Urinary bladder (tissue), 3 donors: ENCODE measurements at regions not wholly inside any gene's neighbourhood (a gene's known extent, or its start where the extent isn't known, plus 50 kb on each side); places are given as distances from the start of the nearest gene placed in this dataset.
"Not testable (repeated sequence)": the region's sequence is repeated elsewhere in the genome, so short reads cannot be mapped to it uniquely, and the experiment has no call there.

Experiments used
- DNase-seq: peaks from one replicate; pipeline ENCODE4 v3.0.0-alpha.2; 2015; ENCODE audit errors: extremely low spot score
- H3K27ac ChIP-seq: one replicate; pipeline ENCODE4 v1.5.1; 2013; ENCODE audit warnings: low read depth, mild to moderate bottlenecking, moderate library complexity
- H3K36me3 ChIP-seq: one replicate; pipeline ENCODE4 v1.6.1; 2013; ENCODE audit warnings: mild to moderate bottlenecking, moderate library complexity; ENCODE audit not compliant: insufficient read depth
- H3K4me1 ChIP-seq: one replicate; pipeline ENCODE4 v1.6.1; 2013; ENCODE audit warnings: mild to moderate bottlenecking, moderate library complexity; ENCODE audit not compliant: insufficient read depth
- H3K4me3 ChIP-seq: one replicate; pipeline ENCODE4 v1.5.1; 2013; ENCODE audit warnings: low read depth, low read length
- WGBS: extraction: QIAGEN DNeasy Blood & Tissue Kit; methylation state at CpG from one replicate; pipeline ENCODE4 v1.1.7; 2013; 5-methylcytosine and 5-hydroxymethylcytosine counted together
- donor health status: healthy with polysubstance abuse.
- donor health status: healthy.

DNA sequence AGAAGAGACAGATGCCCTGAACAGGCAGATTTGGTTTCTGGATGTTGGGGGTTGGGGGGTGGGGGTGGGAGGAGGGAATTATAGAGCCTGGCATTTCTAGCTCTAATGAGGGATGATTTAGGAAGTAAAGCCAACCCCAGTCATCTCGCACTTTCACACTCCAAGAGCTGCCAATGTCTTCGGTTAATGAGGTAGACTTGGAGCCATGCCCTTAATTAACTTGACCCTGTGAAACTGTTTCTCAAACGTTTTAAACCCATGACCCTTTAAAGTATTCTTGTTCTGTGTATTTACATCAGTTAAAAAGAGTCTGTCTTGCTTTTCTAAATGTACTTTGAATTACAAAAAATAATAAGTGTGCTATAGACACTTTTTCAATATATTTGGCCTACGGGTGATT lies 466.9 kb downstream of the FAT4 start:
- no peaks in the 10 kb centered on the region for H3K36me3 ChIP-seq
- H3K4me3 ChIP-seq = no peak overlapping the region
- DNase-seq = no peak
- 66% methylated on average over 4 of the region's 4 CpGs for WGBS
- no peaks in the 10 kb centered on the region for H3K4me1 ChIP-seq
- H3K27ac ChIP-seq = no peak overlapping the region

DNA sequence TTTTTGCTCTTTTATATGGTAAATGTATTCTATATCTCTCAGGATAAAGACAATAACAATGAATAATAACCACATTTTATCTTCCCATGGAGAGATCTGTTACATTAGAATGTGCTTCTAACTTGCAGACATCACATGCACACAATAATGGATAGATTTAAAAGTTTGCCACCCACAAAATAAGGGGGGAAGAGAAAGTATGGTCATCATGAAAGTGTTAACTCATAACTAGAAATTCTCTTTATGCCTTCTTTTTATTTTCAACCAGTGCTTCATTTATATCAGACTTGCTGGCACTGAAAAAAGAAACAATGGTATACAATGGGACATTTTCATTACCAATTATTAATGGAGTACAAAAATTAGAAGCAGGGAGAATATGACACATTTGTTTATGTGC lies 470.0 kb downstream of the FAT4 start:
- DNase-seq = no peak
- no peak overlapping the region for H3K4me3 ChIP-seq
- no peaks in the 10 kb centered on the region for H3K4me1 ChIP-seq
- H3K36me3 ChIP-seq = no peaks in the 10 kb centered on the region
- H3K27ac ChIP-seq = no peak overlapping the region

DNA sequence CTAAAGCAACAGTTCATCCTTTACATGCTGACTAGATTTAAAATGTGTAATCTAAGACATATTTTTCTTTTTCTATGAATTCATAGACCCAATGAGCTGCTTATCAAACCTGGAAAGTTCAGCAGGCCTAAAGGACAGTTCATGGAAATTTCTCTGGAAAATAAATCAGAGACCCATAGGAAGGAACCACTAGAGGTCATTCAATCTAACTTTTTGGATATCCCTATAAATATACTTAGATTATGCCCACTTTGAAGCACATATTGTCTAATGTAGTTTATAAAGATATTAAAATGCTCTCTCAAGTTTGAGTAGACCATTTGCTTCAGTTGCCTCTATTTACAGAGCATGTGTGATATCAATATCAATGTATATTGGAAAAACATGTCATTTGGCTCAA lies 473.0 kb downstream of the FAT4 start:
- H3K36me3 ChIP-seq = no peaks in the 10 kb centered on the region
- no peaks in the 10 kb centered on the region for H3K4me1 ChIP-seq
- no peak overlapping the region for H3K4me3 ChIP-seq
- no peak overlapping the region for H3K27ac ChIP-seq
- DNase-seq = no peak

DNA sequence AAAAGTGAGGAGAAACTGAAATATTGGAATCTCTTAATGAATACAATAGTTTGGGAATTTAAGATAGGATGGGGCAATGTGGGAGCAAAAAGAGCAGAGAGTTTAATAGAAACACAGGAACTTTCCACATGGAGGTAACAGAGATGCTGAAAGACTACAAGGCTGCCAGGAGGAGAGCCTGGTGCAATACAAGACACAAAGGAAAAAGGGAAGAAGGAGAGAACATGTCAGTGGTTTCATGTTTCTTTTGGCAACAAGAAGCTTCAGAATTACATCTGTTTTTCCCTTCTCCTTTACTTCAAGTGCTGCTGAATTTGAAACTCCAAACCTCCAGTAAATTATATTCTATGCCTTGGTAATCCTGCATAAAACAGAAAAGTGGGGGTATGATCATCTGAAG lies 474.3 kb downstream of the FAT4 start:
- no peak overlapping the region for H3K27ac ChIP-seq
- H3K4me3 ChIP-seq = no peak overlapping the region
- no peak for DNase-seq

GRCh38 chr4:125791896-125792295 lies 477.1 kb downstream of the FAT4 start:
- WGBS = 96% methylated on average over 2 of the region's 2 CpGs
- H3K27ac ChIP-seq = no peak overlapping the region
- no peak overlapping the region for H3K4me3 ChIP-seq
- no peaks in the 10 kb centered on the region for H3K36me3 ChIP-seq
- no peak for DNase-seq
- no peaks in the 10 kb centered on the region for H3K4me1 ChIP-seq

More for the DNA sequence above, 474.3 kb downstream of the FAT4 start:
- Histone ChIP-seq H3K4me1 (no peaks in the 10 kb centered on the region), H3K36me3 (no peaks in the 10 kb centered on the region)

- DNase-seq = no peak
- WGBS = 88% methylated on average over 1 of the region's 1 CpG
- Histone ChIP-seq H3K4me1 (no peaks in the 10 kb centered on the region), H3K4me3 (no peak overlapping the region), H3K27ac (no peak overlapping the region), H3K36me3 (no peaks in the 10 kb centered on the region)
Observed at GRCh38 chr4:125794989-125795388, 480.2 kb downstream of the FAT4 start.

GRCh38 chr4:125796138-125796537 lies 481.4 kb downstream of the FAT4 start:
- Histone ChIP-seq H3K4me1 (no peaks in the 10 kb centered on the region), H3K4me3 (no peak overlapping the region), H3K27ac (no peak overlapping the region), H3K36me3 (no peaks in the 10 kb centered on the region)
- WGBS = 69% methylated on average over 2 of the region's 2 CpGs
- DNase-seq = no peak

- not testable (repeated sequence) for H3K27ac ChIP-seq, DNase-seq, H3K4me1 ChIP-seq, H3K36me3 ChIP-seq, H3K4me3 ChIP-seq
- WGBS = 84% methylated on average over 4 of the region's 4 CpGs
Observed at GRCh38 chr4:125797621-125798020, 482.9 kb downstream of the FAT4 start.

GRCh38 chr4:125801373-125801772 lies 486.6 kb downstream of the FAT4 start:
- WGBS = 84% methylated on average over 4 of the region's 4 CpGs
- Histone ChIP-seq H3K36me3 (no peaks in the 10 kb centered on the region), H3K4me3 (no peak overlapping the region), H3K27ac (no peak overlapping the region), H3K4me1 (no peaks in the 10 kb centered on the region)
- no peak for DNase-seq

DNA sequence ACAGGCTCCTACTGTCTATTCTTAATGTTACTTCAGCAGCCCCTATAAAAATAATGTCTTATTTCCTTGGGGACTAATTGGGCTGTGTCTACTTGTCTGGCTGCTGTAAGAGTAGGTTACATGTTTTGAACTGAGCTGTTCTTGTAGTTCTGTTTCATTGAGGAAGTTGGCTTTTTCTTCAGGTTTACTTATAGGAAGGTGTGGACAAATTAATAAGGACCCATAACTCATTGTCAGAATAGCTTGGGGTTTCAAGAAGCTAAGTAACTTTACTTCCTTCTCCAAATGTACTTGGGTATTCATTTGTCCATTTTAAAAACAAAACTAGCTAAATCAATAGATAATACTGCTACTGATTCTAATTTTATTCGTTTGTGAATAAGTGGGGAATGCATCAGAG lies 487.2 kb downstream of the FAT4 start:
- H3K4me3 ChIP-seq = no peak overlapping the region
- H3K36me3 ChIP-seq = no peaks in the 10 kb centered on the region
- no peaks in the 10 kb centered on the region for H3K4me1 ChIP-seq
- WGBS = 83% methylated on average over 1 of the region's 1 CpG
- no peak for DNase-seq
- no peak overlapping the region for H3K27ac ChIP-seq

DNA sequence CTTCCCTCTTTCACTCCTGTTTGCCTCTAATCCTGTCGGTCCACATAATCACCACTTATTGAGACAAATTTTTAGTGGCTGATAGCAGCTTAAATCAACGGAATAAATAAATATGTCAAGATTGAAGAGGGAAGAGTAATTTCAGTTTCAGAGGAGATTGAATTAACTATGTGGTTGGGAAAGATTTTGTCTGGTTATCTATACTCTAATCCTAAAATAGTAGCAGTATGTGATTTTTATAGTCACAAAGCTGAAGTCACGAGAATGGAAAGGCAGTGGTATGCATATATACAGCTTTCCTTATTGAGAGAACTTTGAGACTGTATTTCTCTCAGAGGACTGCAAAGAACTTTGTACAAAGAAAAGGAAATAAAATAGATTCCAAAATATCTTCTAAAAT lies 493.3 kb downstream of the FAT4 start:
- H3K4me1 ChIP-seq = no peaks in the 10 kb centered on the region
- no peak overlapping the region for H3K27ac ChIP-seq
- H3K36me3 ChIP-seq = no peaks in the 10 kb centered on the region
- DNase-seq = no peak
- 33% methylated on average over 3 of the region's 3 CpGs for WGBS
- H3K4me3 ChIP-seq = no peak overlapping the region

DNA sequence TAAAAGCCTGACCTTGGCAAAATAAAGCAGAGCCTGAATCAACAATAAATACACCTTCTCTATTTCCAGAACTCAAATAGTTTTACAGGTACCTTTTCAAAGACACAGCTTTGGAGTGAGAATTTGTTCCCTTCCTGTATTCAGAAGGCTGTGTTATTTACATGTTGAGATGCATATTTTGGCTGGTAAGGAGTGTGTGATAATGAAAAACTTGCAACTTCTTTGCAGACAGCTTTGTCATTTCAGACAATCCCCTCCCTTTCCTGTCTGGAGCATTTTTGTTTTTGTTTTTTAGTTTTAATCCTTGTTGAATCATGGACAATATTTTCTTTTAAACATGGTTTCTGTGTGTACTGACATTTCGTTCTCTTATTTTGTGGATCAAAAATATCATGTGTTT lies 493.8 kb downstream of the FAT4 start:
- WGBS = 55% methylated on average over 1 of the region's 1 CpG
- Histone ChIP-seq H3K4me1 (no peaks in the 10 kb centered on the region), H3K27ac (no peak overlapping the region), H3K4me3 (no peak overlapping the region), H3K36me3 (no peaks in the 10 kb centered on the region)
- no peak for DNase-seq

DNA sequence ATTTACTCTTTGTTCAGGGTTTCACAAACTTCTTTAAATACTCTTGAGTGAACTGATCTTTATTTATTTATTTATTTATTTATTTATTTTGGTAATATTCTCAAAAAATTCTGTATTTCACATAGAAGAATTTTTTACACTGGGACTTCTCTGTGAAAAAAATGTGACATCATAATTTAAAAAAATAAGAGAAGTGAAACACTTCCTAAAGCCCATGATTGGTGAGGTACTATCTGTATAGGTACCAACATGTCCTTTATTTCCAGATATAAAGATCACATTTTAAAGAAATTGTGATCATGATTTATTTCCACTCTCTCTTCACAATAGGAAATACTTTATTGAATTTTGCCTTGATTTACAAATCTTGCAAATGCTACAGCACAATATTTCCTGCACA lies 497.1 kb downstream of the FAT4 start:
- H3K27ac ChIP-seq = no peak overlapping the region
- no peak overlapping the region for H3K4me3 ChIP-seq
- DNase-seq = no peak
- H3K36me3 ChIP-seq = no peaks in the 10 kb centered on the region
- no peaks in the 10 kb centered on the region for H3K4me1 ChIP-seq

DNA sequence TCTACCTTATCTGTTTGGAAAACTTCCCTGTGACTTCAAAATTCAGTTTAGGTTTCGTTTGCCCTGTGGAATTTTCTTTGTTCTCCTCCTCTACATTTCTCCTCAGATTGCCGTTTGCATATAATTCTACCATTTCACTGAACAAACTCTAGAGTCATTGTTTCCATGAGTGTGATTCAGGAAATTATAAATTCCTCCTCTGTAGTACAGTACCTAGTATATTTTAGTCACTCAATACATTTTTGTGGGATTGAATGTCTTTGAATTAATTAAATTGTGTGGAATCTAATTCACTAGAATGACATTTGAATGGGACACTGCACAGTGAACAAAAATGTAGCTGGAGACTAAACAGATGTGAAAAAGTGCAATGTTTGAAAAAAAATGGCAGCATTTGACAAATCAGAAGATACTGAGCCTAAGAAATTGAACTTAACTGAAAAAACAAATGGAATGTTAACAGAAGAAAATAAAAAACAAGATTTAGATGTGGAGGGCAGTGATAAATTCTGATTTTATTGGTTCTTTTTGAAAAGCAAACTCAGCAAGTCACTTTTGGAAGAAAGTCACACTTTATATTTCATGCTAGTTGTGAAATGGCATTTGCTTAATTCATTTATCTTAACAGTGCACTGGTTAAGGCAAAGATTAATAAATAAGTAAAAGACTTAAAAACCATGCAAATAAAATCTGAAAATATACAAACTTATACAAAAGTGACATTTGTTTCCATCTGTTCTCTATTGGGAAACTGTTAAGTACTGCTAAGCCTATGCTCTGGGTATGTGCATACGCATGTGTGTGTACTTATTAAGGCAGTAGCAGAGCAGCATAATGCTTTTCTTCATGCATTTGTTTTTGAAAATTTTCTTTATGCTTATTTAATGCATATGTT lies 512.3 kb downstream of the FAT4 start:
- 57% methylated on average over 3 of the region's 3 CpGs for WGBS
- no peaks in the 10 kb centered on the region for H3K4me1 ChIP-seq
- DNase-seq = no peak
- H3K27ac ChIP-seq = no peak overlapping the region
- no peak overlapping the region for H3K4me3 ChIP-seq
- H3K36me3 ChIP-seq = no peaks in the 10 kb centered on the region

DNA sequence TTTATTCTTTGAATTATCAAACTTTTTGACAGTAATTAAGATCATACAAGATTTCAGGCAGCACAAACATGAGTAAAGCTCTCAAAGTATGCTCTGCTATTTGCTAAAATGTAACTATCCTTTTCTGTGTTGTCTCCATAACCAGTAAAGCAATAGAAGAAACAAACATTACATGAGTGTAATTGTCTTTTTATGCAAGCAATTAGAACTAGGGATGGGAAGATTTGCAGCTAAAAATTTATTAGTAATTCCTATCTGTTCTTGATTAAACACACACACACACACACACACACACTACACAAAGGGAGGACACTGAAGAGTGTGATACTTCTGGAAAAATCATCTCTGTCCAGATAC lies 512.9 kb downstream of the FAT4 start:
- H3K36me3 ChIP-seq = no peaks in the 10 kb centered on the region
- no peaks in the 10 kb centered on the region for H3K4me1 ChIP-seq
- no peak overlapping the region for H3K27ac ChIP-seq
- no peak overlapping the region for H3K4me3 ChIP-seq
- DNase-seq = no peak
